ENCODE measurements at regions not wholly inside any gene's neighbourhood (a gene's known extent, or its start where the extent isn't known, plus 50 kb on each side); places are given as distances from the start of the nearest gene placed in this dataset.

GRCh38 chr2:107576991-107577390 lies 249.7 kb upstream of the RGPD4 start:
- TF ChIP-seq CTCF (IDR thresholded peaks at IDR 0.05; ENCODE audit: poor library complexity): no peak
- TF ChIP-seq EZH2phosphoT487 (IDR thresholded peaks at IDR 0.05; ENCODE audit: low read depth, severe bottlenecking, unreplicated experiment): no peak

Data from hepatocyte (in vitro differentiated cells).